NCI-H1092 (cell line): ENCODE measurements at regions not wholly inside any gene's neighbourhood (a gene's known extent, or its start where the extent isn't known, plus 50 kb on each side); places are given as distances from the start of the nearest gene placed in this dataset.
"Not testable (repeated sequence)": the region's sequence is repeated elsewhere in the genome, so short reads cannot be mapped to it uniquely, and the experiment has no call there.

Experiments used
- DNase-seq: peaks from one replicate; lab custom pipeline; 2025; lab: John Stamatoyannopoulos, UW

DNA sequence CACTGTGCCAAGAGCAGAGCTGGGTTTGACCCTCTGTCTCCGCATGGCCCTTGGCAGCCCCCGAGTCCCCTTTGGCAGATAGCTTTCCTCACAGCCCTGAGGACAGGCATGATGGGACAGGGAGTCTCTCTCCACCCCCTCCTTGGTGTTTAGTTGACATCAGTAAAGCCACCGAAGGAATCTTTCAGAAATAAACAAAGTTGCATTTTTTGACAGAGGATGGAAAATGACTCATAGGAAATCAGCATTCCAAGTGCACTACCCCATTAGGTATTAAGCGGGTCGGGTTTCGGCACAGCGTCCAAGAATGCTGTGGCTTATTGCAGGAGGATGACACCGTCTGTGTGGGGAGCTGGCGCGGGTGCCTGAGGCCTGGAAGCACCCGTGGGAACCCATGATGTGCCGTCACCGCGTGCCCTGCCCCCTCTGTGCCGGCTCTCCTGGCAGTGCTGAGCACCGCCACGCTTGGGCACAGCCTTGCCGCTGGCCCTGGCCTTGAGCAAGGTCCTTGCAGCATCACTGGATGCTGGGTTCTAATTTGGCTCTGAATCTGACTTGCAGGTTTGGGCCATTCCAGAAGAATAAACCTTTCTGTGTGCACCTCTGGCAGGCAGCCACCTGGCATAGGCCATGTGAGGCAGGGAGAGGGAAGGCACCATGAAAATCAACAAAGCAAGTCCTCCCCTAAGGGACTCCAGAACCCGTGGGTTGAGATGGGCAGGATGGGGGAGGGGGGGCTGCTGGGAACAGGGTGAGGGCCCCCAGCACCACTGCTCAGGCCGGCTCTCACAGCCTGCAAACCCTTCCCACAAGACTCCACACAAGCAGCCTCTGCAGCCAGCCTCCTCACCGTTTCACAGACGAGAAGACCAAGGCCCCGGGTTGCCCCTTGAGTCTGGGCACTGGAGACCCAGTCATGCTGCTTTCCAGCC lies 50.5 kb upstream of the ZNF469 start:
- no peak for DNase-seq

DNA sequence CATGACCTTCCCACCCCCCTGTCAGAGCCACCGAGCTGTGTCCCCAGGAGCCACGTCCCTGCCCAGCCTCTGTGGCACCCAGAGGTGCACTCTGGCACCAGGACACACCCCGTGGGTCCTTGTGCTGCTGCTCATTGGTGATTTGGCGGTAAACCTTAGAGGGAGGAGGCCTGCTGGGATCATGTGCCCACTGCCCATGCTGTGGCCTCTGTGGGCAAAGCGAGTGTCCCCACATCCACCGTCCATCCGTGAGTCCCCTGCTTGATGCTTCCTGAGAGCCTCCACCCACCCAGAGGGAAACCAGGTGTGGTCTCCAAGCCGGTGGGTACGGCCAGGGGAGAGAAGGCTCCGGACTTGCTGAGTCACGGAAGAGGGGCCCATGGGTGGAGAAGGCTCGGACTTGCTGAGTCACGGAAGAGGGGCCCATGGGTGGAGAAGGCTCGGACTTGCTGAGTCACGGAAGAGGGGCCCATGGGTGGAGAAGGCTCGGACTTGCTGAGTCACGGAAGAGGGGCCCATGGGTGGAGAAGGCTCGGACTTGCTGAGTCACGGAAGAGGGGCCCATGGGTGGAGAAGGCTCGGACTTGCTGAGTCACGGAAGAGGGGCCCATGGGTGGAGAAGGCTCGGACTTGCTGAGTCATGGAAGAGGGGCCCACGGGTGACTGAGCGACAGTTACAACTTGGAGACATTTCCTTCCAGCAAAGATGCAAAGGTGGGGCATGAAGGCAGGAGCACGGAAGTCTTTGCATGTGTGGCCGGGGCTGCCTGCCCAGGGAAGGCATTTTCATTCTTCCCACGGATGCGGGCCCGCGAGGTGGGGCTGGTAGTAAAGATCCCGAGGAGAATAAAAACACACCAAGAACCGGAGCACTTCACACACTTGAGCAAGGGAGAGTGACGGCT lies 49.6 kb upstream of the ZNF469 start:
- not testable (repeated sequence) for DNase-seq
